ENCODE measurements at regions not wholly inside any gene's neighbourhood (a gene's known extent, or its start where the extent isn't known, plus 50 kb on each side); places are given as distances from the start of the nearest gene placed in this dataset.
"Not testable (repeated sequence)": the region's sequence is repeated elsewhere in the genome, so short reads cannot be mapped to it uniquely, and the experiment has no call there.

- DNase-seq (ENCODE audit: low read depth) = no peak
Measured at GRCh38 chr2:145584353-145584752, 1064.4 kb upstream of the ZEB2 start.

GRCh38 chr2:145573608-145574007 lies 1053.7 kb upstream of the ZEB2 start:
- DNase-seq (ENCODE audit: low read depth) = no peak

- no peak for DNase-seq (ENCODE audit: low read depth)
Measured at GRCh38 chr2:145572238-145572637, 1052.3 kb upstream of the ZEB2 start.

GRCh38 chr2:145569108-145569507 lies 1049.2 kb upstream of the ZEB2 start:
- DNase-seq (ENCODE audit: low read depth) = no peak

GRCh38 chr2:145563741-145564615 lies 1044.1 kb upstream of the ZEB2 start:
- no peak for DNase-seq (ENCODE audit: low read depth)

- no peak for DNase-seq (ENCODE audit: low read depth)
Measured at GRCh38 chr2:145561152-145561551, 1041.2 kb upstream of the ZEB2 start.

- no peak for DNase-seq (ENCODE audit: low read depth)
Measured at GRCh38 chr2:145558617-145559350, 1038.9 kb upstream of the ZEB2 start.

GRCh38 chr2:145555360-145555759 lies 1035.4 kb upstream of the ZEB2 start:
- no peak for DNase-seq (ENCODE audit: low read depth)

GRCh38 chr2:145551686-145552085 lies 1031.8 kb upstream of the ZEB2 start:
- DNase-seq (ENCODE audit: low read depth) = no peak

- no peak for DNase-seq (ENCODE audit: low read depth)
Measured at GRCh38 chr2:145548479-145548878, 1028.6 kb upstream of the ZEB2 start.

- no peak for DNase-seq (ENCODE audit: low read depth)
Measured at GRCh38 chr2:145547620-145548019, 1027.7 kb upstream of the ZEB2 start.

GRCh38 chr2:145546091-145546490 lies 1026.2 kb upstream of the ZEB2 start:
- no peak for DNase-seq (ENCODE audit: low read depth)

GRCh38 chr2:145543856-145544255 lies 1023.9 kb upstream of the ZEB2 start:
- DNase-seq (ENCODE audit: low read depth) = no peak

- DNase-seq (ENCODE audit: low read depth) = no peak
Measured at GRCh38 chr2:145543155-145543554, 1023.2 kb upstream of the ZEB2 start.

- no peak for DNase-seq (ENCODE audit: low read depth)
Measured at GRCh38 chr2:145541028-145541427, 1021.1 kb upstream of the ZEB2 start.

GRCh38 chr2:145538661-145539350 lies 1018.9 kb upstream of the ZEB2 start:
- no peak for DNase-seq (ENCODE audit: low read depth)

GRCh38 chr2:145530653-145531052 lies 1010.7 kb upstream of the ZEB2 start:
- DNase-seq (ENCODE audit: low read depth) = no peak

- no peak for DNase-seq (ENCODE audit: low read depth)
Measured at GRCh38 chr2:145524836-145525235, 1004.9 kb upstream of the ZEB2 start.

GRCh38 chr2:145524303-145524702 lies 1004.4 kb upstream of the ZEB2 start:
- DNase-seq (ENCODE audit: low read depth) = no peak

GRCh38 chr2:145519254-145519653 lies 999.3 kb upstream of the ZEB2 start:
- not testable (repeated sequence) for DNase-seq (ENCODE audit: low read depth)

GRCh38 chr2:145511946-145512345 lies 992.0 kb upstream of the ZEB2 start:
- DNase-seq (ENCODE audit: low read depth) = no peak

GRCh38 chr2:145503511-145503910 lies 983.6 kb upstream of the ZEB2 start:
- no peak for DNase-seq (ENCODE audit: low read depth)

GRCh38 chr2:145501920-145502319 lies 982.0 kb upstream of the ZEB2 start:
- DNase-seq (ENCODE audit: low read depth) = no peak
